ENCODE measurements at regions not wholly inside any gene's neighbourhood (a gene's known extent, or its start where the extent isn't known, plus 50 kb on each side); places are given as distances from the start of the nearest gene placed in this dataset.

DNA sequence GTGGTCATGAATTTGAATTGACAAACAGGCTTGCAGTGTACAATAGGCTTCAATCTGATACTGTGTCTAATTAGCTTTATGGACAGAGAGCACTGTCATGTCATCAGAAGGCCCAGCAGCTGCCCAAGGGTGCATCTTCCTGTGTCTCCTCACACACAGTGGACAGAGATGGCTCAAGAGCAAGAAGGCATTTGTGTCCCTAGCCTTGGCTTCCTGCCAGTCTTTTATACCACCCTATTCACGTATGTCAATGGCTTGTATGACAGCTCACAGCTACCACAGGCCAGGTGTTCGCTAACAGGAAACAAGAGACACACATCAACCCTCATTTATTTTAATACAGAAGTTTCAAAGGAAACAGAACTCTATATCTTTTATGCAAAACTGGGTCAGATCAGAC lies 874.0 kb upstream of the AGA start:
- DNase-seq (ENCODE audit: low spot score) (no peak), ATAC-seq (no peak), FAIRE-seq (no peak)
- BruUV-seq (replicated peaks) = no TSS peak
- Histone ChIP-seq H4K20me1 (ENCODE audit: insufficient read depth, low read length) (no peaks in the 10 kb centered on the region), H3K9me3 (ENCODE audit: low read length) (peaks cover 21% of the 10 kb centered on the region), H3K27ac (ENCODE audit: extremely low read length, insufficient read depth, low read length) (no peak overlapping the region), H3K79me2 (ENCODE audit: insufficient read depth, low read length) (no peaks in the 10 kb centered on the region), H3K36me3 (replicated peaks in 1 of 2; ENCODE audit: control insufficient read depth in 1 of 2, insufficient read depth in 2 of 2, low read length in 2 of 2) (no peaks in the 10 kb centered on the region), H3K27me3 (ENCODE audit: control insufficient read depth in 1 of 2, insufficient read depth in 2 of 2, low read length in 2 of 2) (no peaks in the 10 kb centered on the region), H3K4me3 (replicated peaks in 1 of 3; ENCODE audit: insufficient read depth in 1 of 3, low read depth in 2 of 3, low read length in 3 of 3) (no peak overlapping the region), H3K9ac (ENCODE audit: insufficient read depth, low read depth, low read length) (no peak overlapping the region), H2AFZ (ENCODE audit: low read length) (no peak overlapping the region), H3K4me1 (ENCODE audit: insufficient read depth, low read length) (no peaks in the 10 kb centered on the region), H3K4me2 (ENCODE audit: low read depth, low read length) (no peak overlapping the region)
- WGBS (ENCODE audit: low lambda C conversion rate) = 0% methylated on average over 2 of the region's 2 CpGs
- TF ChIP-seq IRF2 (CRISPR knock-in tag; IDR thresholded peaks at IDR 0.05) (no peak), POLR2A (IDR thresholded peaks at IDR 0.05; ENCODE audit: insufficient read depth in 1 of 2, low read depth in 2 of 2, low read length in 2 of 2) (no peak), RFXANK (CRISPR knock-in tag; IDR thresholded peaks at IDR 0.05) (no peak)
- intact Hi-C loops (cut with micrococcal nuclease; ENCODE audit: unreplicated experiment) = no loop called here
- ChIA-PET POLR2A (no interaction called here), CTCF (ENCODE audit: low intra/inter-chr PET ratio, low total read pairs) (no interaction called here)
- in situ Hi-C loops (cut with HindIII; ENCODE audit: extremely low pct_ligation_motif_present, low pct_unique_long_range_greater_than_20kb) = no loop called here

GRCh38 chr4:178320003-178320402 lies 877.8 kb upstream of the AGA start:
- Histone ChIP-seq H4K20me1 (ENCODE audit: insufficient read depth, low read length) (no peaks in the 10 kb centered on the region), H3K27ac (ENCODE audit: extremely low read length, insufficient read depth, low read length) (no peak overlapping the region), H3K4me2 (ENCODE audit: low read depth, low read length) (no peak overlapping the region), H3K79me2 (ENCODE audit: insufficient read depth, low read length) (no peaks in the 10 kb centered on the region), H3K27me3 (ENCODE audit: control insufficient read depth in 1 of 2, insufficient read depth in 2 of 2, low read length in 2 of 2) (no peaks in the 10 kb centered on the region; a peak in 1 of 5 replicates), H3K9ac (ENCODE audit: insufficient read depth, low read depth, low read length) (no peak overlapping the region), H3K9me3 (ENCODE audit: low read length) (peaks cover 32% of the 10 kb centered on the region), H3K36me3 (replicated peaks in 1 of 2; ENCODE audit: control insufficient read depth in 1 of 2, insufficient read depth in 2 of 2, low read length in 2 of 2) (no peaks in the 10 kb centered on the region), H3K4me1 (ENCODE audit: insufficient read depth, low read length) (no peaks in the 10 kb centered on the region), H2AFZ (ENCODE audit: low read length) (no peak overlapping the region), H3K4me3 (replicated peaks in 1 of 3; ENCODE audit: insufficient read depth in 1 of 3, low read depth in 2 of 3, low read length in 3 of 3) (no peak overlapping the region)
- FAIRE-seq (no peak), DNase-seq (ENCODE audit: low spot score) (no peak), ATAC-seq (no peak)
- CTCF ChIA-PET (ENCODE audit: low intra/inter-chr PET ratio, low total read pairs) = no interaction called here
- BruUV-seq (replicated peaks) = no TSS peak
- POLR2A ChIA-PET = no interaction called here
- 0% methylated on average over 1 of the region's 1 CpG for WGBS (ENCODE audit: low lambda C conversion rate)
- intact Hi-C loops (cut with micrococcal nuclease; ENCODE audit: unreplicated experiment) = no loop called here
- in situ Hi-C loops (cut with HindIII; ENCODE audit: extremely low pct_ligation_motif_present, low pct_unique_long_range_greater_than_20kb) = no loop called here
- TF ChIP-seq ZNF160 (CRISPR knock-in tag; IDR thresholded peaks at IDR 0.05) (peak; percentile 93), ZNF703 (CRISPR knock-in tag; IDR thresholded peaks at IDR 0.05; ENCODE audit: borderline replicate concordance) (no peak)

All from HepG2 (cell line).